ENCODE measurements at regions not wholly inside any gene's neighbourhood (a gene's known extent, or its start where the extent isn't known, plus 50 kb on each side); places are given as distances from the start of the nearest gene placed in this dataset.

- Mint-ChIP-seq H3K36me3 (ENCODE audit: insufficient read depth, unreplicated experiment) (no peaks in the 10 kb centered on the region), H3K4me3 (ENCODE audit: low read depth, unreplicated experiment) (no peak overlapping the region), H3K4me1 (ENCODE audit: low read depth, unreplicated experiment) (no peaks in the 10 kb centered on the region), H3K27me3 (ENCODE audit: unreplicated experiment) (no peaks in the 10 kb centered on the region), H3K9me3 (ENCODE audit: low read depth, unreplicated experiment) (peaks cover 3% of the 10 kb centered on the region), H3K27ac (ENCODE audit: unreplicated experiment) (no peak overlapping the region)
- CTCF ChIA-PET = interaction anchor here (0.6 kb wide), 1 partner anchor 142 kb away, joined by 3 read pairs; no protein-coding TSS in a partner anchor
- no peak for TF ChIP-seq CTCF (IDR thresholded peaks at IDR 0.05; ENCODE audit: unreplicated experiment)
- BruUV-seq (replicated peaks) = no TSS peak
- intact Hi-C loops (cut with micrococcal nuclease; ENCODE audit: unreplicated experiment) = no loop called here
- DNase-seq = no peak
These were observed 52.8 kb upstream of the RGS17 start for GRCh38 chr6:153183925-153184324.

Data from Calu3 (cell line).